ENCODE measurements at regions not wholly inside any gene's neighbourhood (a gene's known extent, or its start where the extent isn't known, plus 50 kb on each side); places are given as distances from the start of the nearest gene placed in this dataset.

DNA sequence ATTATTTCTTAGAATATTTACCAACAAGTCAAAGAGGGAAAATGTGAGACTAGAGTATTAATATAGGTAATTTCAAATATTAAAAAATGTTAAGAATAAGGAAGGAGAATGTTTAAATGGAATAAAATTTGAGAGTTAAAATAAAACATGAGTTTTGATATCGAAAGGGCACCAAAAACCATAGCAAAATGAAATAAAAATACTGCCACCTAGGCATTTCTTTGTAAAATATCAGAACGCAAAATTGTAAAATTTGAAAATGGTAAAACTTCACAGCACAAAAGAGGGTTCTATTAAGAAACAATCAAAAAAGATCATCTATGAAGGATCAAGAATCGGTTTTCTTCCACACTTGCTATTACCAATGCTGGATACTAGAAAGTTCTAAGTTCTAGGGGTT, 418.3 kb downstream of the TAF11L14 start:
- Mint-ChIP-seq H3K36me3 (ENCODE audit: unreplicated experiment) (no peaks in the 10 kb centered on the region), H3K4me1 (ENCODE audit: low read depth, unreplicated experiment) (peaks cover 33% of the 10 kb centered on the region), H3K9me3 (ENCODE audit: unreplicated experiment) (peaks cover 3% of the 10 kb centered on the region), H3K27ac (ENCODE audit: unreplicated experiment) (peak overlapping the region; percentile 57), H3K27me3 (ENCODE audit: unreplicated experiment) (peaks cover 2% of the 10 kb centered on the region), H3K4me3 (ENCODE audit: unreplicated experiment) (no peak overlapping the region)
- TF ChIP-seq, protein P1, sequence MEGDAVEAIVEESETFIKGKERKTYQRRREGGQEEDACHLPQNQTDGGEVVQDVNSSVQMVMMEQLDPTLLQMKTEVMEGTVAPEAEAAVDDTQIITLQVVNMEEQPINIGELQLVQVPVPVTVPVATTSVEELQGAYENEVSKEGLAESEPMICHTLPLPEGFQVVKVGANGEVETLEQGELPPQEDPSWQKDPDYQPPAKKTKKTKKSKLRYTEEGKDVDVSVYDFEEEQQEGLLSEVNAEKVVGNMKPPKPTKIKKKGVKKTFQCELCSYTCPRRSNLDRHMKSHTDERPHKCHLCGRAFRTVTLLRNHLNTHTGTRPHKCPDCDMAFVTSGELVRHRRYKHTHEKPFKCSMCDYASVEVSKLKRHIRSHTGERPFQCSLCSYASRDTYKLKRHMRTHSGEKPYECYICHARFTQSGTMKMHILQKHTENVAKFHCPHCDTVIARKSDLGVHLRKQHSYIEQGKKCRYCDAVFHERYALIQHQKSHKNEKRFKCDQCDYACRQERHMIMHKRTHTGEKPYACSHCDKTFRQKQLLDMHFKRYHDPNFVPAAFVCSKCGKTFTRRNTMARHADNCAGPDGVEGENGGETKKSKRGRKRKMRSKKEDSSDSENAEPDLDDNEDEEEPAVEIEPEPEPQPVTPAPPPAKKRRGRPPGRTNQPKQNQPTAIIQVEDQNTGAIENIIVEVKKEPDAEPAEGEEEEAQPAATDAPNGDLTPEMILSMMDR (IDR thresholded peaks at IDR 0.05; ENCODE audit: partially characterized antibody, unreplicated experiment) = no peak
- DNase-seq = no peak

DNA sequence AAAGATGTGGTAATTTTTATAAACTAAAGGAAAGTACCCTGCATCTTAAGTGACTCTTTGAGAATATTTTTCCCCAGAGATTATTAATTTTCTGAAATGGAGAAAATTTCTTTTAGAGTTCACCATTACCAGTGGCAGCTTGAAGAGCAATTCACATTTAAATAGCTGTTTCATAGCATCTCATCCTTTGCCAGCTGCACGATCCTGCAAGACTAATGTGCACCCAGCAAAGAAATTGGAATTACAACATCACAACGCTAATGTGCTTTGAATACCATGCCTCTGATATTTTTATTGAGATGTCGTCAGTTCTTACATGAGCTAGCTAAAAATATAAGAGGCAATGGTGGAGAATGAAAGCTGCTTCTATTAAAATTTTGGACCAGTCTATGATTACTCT, 423.5 kb downstream of the TAF11L14 start:
- no peaks in the 10 kb centered on the region for H3K27me3 Mint-ChIP-seq (ENCODE audit: unreplicated experiment)
- H3K27ac Mint-ChIP-seq (ENCODE audit: unreplicated experiment) = no peak overlapping the region
- H3K4me1 Mint-ChIP-seq (ENCODE audit: low read depth, unreplicated experiment) = peaks cover 15% of the 10 kb centered on the region
- H3K4me3 Mint-ChIP-seq (ENCODE audit: unreplicated experiment) = no peak overlapping the region
- no peaks in the 10 kb centered on the region for H3K36me3 Mint-ChIP-seq (ENCODE audit: unreplicated experiment)
- peaks cover 4% of the 10 kb centered on the region for H3K9me3 Mint-ChIP-seq (ENCODE audit: unreplicated experiment)
- no peak for DNase-seq
- TF ChIP-seq, protein P1 (IDR thresholded peaks at IDR 0.05; ENCODE audit: partially characterized antibody, unreplicated experiment) = no peak

DNA sequence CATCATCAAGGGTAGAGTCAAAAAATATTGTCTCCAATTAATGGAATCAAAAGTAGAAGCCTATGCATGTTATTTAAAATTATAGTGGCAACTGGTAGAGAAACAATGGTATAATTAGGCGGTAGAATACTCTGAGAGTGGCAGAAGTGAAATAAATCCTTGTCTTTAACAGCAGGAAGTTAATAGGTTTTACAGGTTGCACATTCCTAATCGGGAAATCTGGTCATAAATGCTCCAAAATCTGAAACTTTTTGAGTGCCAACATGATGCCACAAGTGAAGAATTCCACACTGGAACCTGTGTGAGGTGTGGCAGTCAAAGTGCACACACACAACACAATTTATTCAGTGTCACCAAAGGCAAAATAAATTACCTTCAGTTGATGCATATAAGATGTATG, 433.4 kb downstream of the TAF11L14 start:
- TF ChIP-seq, protein P1 (IDR thresholded peaks at IDR 0.05; ENCODE audit: partially characterized antibody, unreplicated experiment) = no peak
- Mint-ChIP-seq H3K4me3 (ENCODE audit: unreplicated experiment) (no peak overlapping the region), H3K36me3 (ENCODE audit: unreplicated experiment) (no peaks in the 10 kb centered on the region), H3K4me1 (ENCODE audit: low read depth, unreplicated experiment) (peaks cover 32% of the 10 kb centered on the region), H3K9me3 (ENCODE audit: unreplicated experiment) (peaks cover 8% of the 10 kb centered on the region), H3K27me3 (ENCODE audit: unreplicated experiment) (peaks cover 5% of the 10 kb centered on the region), H3K27ac (ENCODE audit: unreplicated experiment) (peak overlapping the region; percentile 98)
- no peak for DNase-seq

DNA sequence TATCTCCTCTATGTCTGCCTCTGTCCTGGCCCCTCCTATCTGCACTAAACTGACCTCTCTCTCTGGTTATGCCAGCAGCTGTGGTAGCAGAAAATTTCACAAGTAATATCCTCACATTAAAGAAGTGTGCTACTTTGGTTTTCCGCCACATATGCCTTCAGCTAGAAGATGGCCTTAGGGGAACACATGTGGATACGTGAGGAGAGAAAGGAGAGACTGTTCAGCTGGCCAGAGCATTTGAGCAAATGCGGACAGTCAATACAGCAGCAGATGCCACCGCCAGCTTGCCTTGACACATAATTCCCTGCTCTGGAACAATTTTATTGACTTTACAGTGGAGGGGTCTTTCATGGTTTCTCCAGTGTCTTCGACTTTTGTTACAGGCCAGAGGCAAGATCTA, 434.6 kb downstream of the TAF11L14 start:
- H3K27me3 Mint-ChIP-seq (ENCODE audit: unreplicated experiment) = peaks cover 5% of the 10 kb centered on the region
- H3K36me3 Mint-ChIP-seq (ENCODE audit: unreplicated experiment) = no peaks in the 10 kb centered on the region
- peaks cover 32% of the 10 kb centered on the region for H3K4me1 Mint-ChIP-seq (ENCODE audit: low read depth, unreplicated experiment)
- peaks cover 8% of the 10 kb centered on the region for H3K9me3 Mint-ChIP-seq (ENCODE audit: unreplicated experiment)
- peak overlapping the region; percentile 39 for H3K4me3 Mint-ChIP-seq (ENCODE audit: unreplicated experiment)
- TF ChIP-seq, protein P1 (IDR thresholded peaks at IDR 0.05; ENCODE audit: partially characterized antibody, unreplicated experiment) = no peak
- peak; percentile 78 for DNase-seq
- peak overlapping the region; percentile 98 for H3K27ac Mint-ChIP-seq (ENCODE audit: unreplicated experiment)

DNA sequence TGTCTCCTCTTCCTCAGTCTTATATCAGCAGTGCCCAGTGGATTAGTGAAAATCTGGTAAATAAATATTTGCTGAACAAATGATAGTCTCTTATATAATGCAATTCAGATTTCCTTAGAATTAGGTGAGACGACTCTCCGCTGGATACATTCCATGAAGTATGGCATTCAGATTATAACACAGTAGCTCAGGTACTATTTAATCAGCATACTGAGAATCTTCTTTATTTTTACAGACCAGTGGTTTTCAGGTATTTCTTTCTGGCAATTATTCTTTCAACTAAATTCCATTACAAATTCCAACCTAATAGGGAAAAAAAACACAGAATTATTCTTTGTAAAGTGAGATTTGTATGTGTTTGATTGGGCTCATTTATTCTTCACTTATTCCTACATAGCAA, 435.5 kb downstream of the TAF11L14 start:
- Mint-ChIP-seq H3K36me3 (ENCODE audit: unreplicated experiment) (no peaks in the 10 kb centered on the region), H3K4me1 (ENCODE audit: low read depth, unreplicated experiment) (peaks cover 32% of the 10 kb centered on the region), H3K4me3 (ENCODE audit: unreplicated experiment) (peak overlapping the region; percentile 63), H3K27ac (ENCODE audit: unreplicated experiment) (peak overlapping the region; percentile 98), H3K9me3 (ENCODE audit: unreplicated experiment) (peaks cover 8% of the 10 kb centered on the region), H3K27me3 (ENCODE audit: unreplicated experiment) (peaks cover 5% of the 10 kb centered on the region)
- TF ChIP-seq, protein P1 (IDR thresholded peaks at IDR 0.05; ENCODE audit: partially characterized antibody, unreplicated experiment) = no peak
- no peak for DNase-seq

Measured in glutamatergic neuron (in vitro differentiated cells).